Islet of Langerhans (tissue), 1 donor: ENCODE measurements at regions not wholly inside any gene's neighbourhood (a gene's known extent, or its start where the extent isn't known, plus 50 kb on each side); places are given as distances from the start of the nearest gene placed in this dataset.

Source experiments
- FAIRE-seq: peaks from one replicate; lab custom pipeline; 2011; peaks lifted over from hg19 to GRCh38; lab: Jason Lieb, UNC

GRCh38 chr4:110962616-110963015, 339.7 kb upstream of the PITX2 start:
- FAIRE-seq, result no peak

DNA sequence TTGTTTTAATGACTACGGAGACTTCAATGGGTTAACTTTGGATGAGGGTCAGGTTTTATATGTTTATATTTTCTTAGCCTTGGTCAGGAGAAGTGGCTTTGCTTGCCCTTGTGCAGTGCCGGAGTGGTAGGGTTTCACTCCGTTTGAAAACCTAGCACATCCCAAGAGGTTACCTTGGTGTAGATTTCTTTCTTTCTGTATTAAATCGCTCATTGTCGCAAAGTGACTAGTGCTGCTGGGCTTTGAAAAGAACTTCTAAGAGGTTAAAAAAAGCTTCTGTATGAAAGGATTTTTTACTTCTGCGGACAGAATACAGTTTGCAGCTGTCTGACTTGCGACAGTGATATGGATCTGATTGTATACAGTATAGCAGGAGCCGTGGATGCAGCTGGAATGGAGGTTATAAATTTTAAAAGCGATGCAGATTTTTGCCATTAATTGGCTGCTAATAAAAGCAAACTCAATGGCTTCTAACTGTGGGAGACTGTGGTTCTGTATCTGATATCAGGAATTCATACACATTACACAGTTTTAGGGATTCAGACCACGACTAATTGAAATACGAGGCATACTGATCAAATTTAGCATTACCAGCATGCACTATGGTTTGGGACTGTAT, 340.9 kb upstream of the PITX2 start:
- FAIRE-seq, result no peak

DNA sequence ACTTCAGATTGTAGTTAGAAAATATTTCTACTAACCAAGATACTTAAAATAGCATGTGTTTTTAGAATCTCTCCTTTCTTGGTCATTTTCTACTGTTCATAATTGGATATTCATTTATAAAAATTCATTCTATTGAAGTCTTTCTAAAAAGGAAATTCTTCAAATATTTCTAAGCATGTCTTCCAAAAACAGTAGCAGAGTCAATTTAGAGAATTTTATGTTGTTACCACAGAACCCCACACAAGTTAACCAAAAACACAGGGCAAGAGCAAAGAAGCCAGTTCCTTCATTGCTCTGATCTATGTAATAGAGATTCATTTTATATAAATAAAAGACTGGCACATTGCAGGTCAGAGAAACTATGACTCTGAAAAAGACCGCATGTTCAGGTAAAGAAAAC, 345.1 kb upstream of the PITX2 start:
- no peak for FAIRE-seq

GRCh38 chr4:110970642-110971041, 347.8 kb upstream of the PITX2 start:
- no peak for FAIRE-seq

GRCh38 chr4:110975338-110975737, 352.5 kb upstream of the PITX2 start:
- FAIRE-seq, result no peak

DNA sequence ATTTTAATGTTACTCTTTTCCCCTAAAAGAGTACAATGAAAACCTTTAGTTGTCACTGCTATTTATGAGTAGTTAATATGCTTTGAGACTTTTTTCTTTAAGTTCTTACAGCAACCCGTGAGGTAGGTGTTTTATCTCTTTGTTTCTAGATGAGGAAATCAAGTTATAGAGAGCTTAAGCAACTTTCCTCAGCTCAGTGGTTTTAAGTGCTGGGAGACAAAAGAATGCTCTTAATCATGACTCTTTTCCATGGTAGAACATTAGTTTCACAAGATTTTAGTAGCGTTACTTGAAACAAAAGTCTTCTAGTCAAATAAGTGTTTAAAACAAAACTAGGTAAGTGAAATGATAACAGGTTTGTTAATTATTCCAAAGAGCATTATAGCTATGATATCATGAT, 354.7 kb upstream of the PITX2 start:
- no peak for FAIRE-seq

DNA sequence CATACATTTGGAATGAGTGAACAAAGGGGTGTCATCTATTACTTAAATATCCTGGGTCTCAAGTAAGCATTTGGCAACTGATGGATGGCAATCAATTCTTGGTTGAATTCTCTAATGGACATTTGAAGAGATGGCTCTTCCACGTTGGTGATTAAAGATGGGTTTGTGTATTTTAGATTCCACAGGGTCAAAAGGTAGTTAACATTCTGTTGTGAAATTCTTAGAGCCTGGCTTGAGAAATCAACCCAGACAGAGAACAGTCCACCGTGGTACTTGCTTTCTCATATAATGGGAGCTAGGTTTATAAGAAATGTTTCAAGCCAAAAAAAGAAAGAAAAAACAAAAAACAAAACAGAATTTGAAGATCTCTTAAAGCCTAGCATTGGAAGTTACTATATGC, 355.9 kb upstream of the PITX2 start:
- FAIRE-seq, result no peak

DNA sequence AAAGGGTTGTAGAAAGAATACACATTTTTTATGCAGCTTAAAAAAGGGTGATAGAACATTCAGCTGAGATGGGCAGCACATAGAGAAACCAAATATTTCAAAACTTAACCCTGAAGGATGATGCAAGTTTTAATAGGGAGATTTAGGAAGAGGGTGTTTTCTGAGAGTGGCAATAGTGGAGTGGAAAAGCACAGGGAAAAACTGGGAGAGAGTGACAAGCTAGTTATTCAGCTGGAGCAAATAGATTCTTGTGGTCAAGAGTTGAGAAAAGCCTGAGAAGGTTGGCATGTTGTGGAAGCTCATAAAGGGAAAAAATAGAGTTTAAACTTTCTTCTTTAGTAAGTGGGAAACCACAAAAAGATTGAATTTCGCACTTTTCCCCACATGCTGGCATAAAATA, 359.6 kb upstream of the PITX2 start:
- no peak for FAIRE-seq

DNA sequence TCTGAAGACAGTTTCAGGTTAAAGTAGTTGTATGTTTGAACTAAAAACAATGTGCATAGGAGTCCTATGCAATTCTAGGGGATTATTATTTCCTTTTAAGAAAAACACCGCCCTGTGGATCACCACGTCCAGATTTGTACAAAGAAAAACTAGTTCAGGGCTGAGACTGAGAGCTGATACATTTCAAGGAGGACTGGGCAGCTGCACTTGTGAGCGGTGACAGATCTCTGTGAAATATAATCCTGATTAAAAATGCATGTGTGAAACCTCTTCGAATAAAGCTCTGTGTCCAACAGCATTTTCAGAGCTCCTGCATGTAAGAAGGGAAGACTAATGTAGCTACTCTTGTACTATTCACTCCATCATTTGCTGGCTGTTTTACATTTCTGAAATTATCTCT, 365.8 kb upstream of the PITX2 start:
- FAIRE-seq, result no peak

GRCh38 chr4:110989125-110989524, 366.2 kb upstream of the PITX2 start:
- FAIRE-seq, result no peak

DNA sequence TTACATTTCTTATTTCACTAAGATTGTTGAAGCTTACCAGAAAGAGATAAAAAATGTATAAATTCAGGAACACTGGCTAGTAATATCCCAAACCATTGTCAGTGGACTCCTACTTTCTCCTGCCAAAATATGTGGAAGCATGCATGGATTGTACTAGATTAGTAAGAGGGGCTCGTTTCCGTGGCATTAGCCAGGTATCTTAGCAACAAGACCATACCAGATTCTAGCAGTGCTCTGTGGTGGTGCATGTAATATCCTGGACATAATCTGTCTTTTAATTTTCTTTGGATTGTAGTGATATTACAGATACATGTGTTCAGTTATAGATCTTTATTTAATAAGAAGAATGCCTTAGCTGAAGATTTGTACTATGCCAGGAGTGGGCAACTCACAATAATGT, 371.9 kb upstream of the PITX2 start:
- no peak for FAIRE-seq

DNA sequence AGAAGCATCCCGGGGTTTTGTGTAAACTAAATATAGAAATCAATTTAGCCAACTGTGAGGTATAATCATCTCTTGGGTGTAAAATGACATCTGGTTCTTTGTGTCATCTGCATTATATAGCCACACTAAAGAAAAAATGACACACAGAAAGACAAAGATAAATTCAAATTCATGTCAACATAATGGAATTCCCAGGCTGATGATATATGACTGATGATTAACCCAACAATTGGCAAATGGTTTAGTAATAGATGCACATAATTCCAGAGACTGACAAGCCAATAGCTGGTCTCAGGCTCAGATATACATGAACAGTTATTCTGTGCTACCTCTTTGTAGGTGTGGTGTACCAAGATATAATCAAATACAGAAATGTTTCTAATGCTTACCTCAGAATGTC, 375.4 kb upstream of the PITX2 start:
- FAIRE-seq, result no peak

DNA sequence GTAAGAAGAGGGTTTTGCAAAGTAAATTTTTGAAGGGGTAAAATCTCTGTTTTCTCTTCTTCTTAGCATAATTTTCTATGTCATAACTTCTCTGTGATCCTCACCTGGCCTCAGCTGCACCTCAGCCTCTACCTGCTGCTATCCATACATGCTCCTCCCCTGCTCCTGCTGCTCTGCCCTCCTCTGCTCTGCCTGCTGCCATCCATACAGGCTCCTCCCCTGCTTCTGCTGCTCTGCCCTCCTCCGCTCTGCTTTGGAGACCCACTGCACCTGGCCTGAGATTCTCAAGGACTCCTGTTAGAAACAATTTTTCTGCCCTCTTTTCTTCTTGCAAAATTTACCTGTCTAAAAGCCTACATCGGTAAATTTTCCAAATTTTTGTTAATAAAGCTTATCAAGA, 388.6 kb upstream of the PITX2 start:
- no peak for FAIRE-seq

GRCh38 chr4:111013846-111014245, 391.0 kb upstream of the PITX2 start:
- no peak for FAIRE-seq

- no peak for FAIRE-seq
Observed at GRCh38 chr4:111014537-111014936, 391.7 kb upstream of the PITX2 start.

GRCh38 chr4:111016416-111016815, 393.5 kb upstream of the PITX2 start:
- FAIRE-seq, result no peak

DNA sequence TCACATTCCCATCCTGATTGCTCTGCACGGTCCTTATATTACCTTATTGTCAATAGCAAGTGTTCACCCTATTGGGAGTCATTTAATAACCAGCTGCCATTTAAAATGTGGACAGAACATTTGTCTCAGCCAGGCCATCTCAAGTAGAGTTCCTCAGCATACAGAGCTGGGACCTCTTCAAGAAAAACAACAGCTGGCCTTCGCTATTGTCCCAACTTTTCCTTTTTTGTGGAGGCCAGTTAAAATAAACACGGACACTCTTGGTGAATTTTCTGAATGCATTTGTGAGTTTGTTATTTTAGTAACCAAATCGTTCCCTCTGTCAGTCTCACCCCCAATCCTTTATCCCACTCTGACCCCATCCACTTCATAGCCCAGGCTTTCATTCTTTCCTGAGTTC, 395.3 kb upstream of the PITX2 start:
- FAIRE-seq, result no peak

DNA sequence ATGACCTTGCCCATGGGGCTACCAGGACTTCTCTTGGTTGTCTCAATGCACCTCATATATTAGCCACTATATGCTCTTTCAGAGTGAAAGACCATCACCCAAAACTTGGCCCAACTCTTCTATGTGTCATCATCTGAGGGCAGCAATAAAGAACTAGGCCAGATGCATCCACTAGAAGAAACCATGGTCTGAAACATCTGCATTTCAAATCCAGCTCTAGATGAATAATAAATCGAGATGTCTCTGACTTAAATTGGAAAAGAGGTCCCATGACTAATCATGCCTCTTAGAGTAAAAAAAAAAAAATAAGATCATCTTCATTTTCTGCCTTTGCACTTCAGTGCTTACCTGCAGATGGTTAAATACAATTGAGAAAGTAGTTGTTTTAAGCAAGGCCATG, 397.6 kb upstream of the PITX2 start:
- no peak for FAIRE-seq

GRCh38 chr4:111020961-111021360, 398.1 kb upstream of the PITX2 start:
- no peak for FAIRE-seq

DNA sequence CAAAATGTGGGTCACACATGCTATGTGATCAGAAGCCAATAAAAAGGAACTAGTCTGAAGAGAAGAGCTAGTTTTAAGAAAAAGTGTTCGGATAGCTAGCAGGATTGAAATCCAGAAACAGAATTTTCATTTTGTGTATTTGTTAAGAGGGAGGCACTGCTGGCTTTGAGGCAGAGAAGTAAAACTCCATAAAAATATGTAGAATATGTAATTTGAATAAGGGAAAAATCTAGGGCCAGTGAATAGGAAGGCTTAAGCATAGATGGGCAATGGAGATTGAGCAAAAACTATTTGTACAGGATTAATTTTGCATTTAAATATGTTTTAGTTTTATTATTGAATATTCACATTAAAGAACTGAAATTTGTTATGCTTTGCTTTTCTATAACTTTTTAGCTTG, 399.9 kb upstream of the PITX2 start:
- FAIRE-seq, result no peak

DNA sequence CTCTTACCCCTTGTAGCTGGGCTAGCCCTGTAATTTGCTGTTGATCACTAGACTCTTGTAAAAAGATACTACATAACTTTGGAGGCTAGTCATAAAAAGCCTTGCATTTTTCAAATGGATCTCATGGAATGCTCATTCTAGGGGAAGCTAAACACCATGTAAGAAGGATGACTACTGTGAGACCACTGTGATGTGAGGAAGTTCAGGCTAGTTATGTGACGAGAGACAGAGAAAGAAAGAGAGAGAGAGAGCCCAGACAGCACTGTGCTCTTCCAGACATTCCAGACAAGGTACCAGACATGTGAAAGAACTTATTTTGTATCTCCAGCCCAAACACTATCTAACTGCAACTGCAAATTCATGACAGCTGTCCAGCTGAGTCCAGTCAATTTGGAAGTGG, 404.6 kb upstream of the PITX2 start:
- no peak for FAIRE-seq

- FAIRE-seq, result no peak
Observed at GRCh38 chr4:111028795-111029194, 405.9 kb upstream of the PITX2 start.

DNA sequence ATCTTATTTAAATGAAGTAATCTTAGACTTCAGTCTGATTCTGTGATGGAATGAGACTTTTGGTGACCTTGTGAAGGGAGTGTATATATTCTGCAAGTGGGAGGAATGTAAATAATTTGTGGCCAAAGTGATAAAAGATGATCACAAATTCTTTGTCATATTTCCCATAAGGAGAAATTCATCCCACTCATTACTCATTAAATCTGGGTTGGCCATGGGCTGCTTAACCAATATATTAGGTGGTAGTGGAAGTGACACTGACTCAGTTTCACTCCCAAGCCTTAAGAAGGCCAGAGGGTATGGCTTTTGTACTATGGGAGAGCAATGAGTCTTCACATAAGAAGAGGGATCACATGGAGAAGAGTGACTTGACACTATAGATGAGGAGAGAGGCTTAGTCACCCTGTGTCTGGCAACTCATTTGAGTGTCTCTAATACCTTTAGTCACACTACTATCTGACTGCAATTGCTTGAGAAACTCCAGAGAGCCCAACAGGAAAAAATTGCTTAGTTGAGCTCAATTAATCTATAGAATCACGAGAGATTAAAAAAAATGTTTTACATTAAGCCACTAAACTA, 408.2 kb upstream of the PITX2 start:
- no peak for FAIRE-seq

DNA sequence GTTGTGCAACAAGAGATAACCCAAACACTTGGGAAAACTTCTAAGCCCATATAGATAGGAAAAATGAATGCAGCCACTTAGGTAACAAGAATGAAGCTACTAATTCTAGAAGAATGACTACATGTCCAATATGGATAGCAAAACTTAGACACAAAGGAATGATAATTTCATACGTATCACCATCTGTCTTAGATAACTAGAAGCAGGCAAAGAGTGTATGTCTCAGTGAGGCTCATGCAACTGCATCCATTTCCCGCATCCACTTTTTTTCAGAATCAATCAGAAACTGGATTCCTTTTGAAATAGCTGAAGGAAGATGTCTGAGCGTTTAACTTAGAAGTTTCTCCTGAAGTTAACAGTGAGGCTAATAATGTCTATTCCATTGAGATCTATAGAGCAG, 408.7 kb upstream of the PITX2 start:
- FAIRE-seq, result no peak
